K562 (cell line): ENCODE measurements at regions not wholly inside any gene's neighbourhood (a gene's known extent, or its start where the extent isn't known, plus 50 kb on each side); places are given as distances from the start of the nearest gene placed in this dataset.

ENCODE experiments used
- ATF1 ChIP-seq, 2 experiments: fragments of 450-650 bp in 1 of 2; IDR thresholded peaks; 2 replicates each; pipeline ENCODE4 v1.6.1; 2016; ENCODE audit warnings: missing compliant biosample characterization in 1 of 2, missing genetic modification characterization in 1 of 2
- DDX20 ChIP-seq: fragments of 450-650 bp; IDR thresholded peaks from 2 replicates; pipeline ENCODE4 v1.6.1; 2016; ENCODE audit warnings: missing genetic modification characterization, low read depth, mild to moderate bottlenecking, missing compliant biosample characterization, moderate library complexity
- SMC3 ChIP-seq: conservative IDR thresholded peaks from 2 replicates; pipeline ENCODE4 v1.6.1; 2011; ENCODE audit warnings: low read depth, low read length, improper control_type of control experiment; ENCODE audit not compliant: insufficient read depth
- TF ChIP-seq, protein P1 (sequence below), 2 experiments: fragments of 450-650 bp; formaldehyde crosslinking in 1 of 2; IDR thresholded peaks; 2 replicates each; pipeline versions ENCODE4 v1.4.0 to v1.6.1; 2014 to 2020; ENCODE audit warnings: mild to moderate bottlenecking in 2 of 2, borderline replicate concordance in 1 of 2, low read depth in 1 of 2
- TF ChIP-seq, protein P2 (sequence below): fragments of 450-650 bp; IDR thresholded peaks from 2 replicates; pipeline ENCODE4 v1.6.1; 2016
- TF ChIP-seq, protein P3 (sequence below), 3 experiments: IDR thresholded peaks in 2 of 3; conservative IDR thresholded peaks in 1 of 3; 2 replicates each; pipeline ENCODE4 v1.5.1; 2011 to 2012; ENCODE audit warnings: low read length in 3 of 3, mild to moderate bottlenecking in 3 of 3, control low read depth in 2 of 3, improper control_type of control experiment in 1 of 3, inconsistent platforms in 1 of 3, low read depth in 1 of 3, mixed read lengths in 1 of 3, moderate library complexity in 1 of 3; ENCODE audit not compliant: insufficient read depth in 2 of 3

DNA sequence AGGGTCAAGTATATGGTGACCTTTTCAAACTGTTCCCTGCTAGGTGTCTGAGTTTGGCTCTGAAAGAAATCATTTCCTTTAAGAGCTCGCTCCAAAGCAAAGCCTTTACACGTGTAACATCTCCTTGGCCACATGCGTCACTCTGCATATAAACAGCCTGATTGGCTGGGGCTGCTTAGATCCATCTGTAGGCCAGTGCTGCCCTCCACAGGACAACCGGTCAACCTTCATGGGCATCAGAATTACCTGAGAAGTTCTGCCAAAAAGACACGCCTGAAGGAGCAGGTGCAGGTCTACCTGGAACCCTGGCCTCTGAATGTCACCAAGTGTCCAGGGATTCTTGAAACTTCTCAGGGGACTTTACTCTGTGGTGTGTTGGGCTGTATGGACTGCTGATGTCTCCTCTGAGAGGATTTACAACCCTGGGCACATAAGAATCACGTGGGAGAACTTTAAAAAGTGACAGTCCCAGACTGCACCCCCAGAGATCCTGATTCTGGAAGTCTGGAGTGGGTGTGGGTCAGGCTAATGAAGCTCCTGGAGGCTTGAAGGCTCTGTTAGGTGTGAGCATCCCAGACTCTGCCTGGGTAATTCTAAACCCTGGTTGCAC is 497.6 kb downstream of the GADD45G start (continued):
- TF ChIP-seq, protein P1, sequence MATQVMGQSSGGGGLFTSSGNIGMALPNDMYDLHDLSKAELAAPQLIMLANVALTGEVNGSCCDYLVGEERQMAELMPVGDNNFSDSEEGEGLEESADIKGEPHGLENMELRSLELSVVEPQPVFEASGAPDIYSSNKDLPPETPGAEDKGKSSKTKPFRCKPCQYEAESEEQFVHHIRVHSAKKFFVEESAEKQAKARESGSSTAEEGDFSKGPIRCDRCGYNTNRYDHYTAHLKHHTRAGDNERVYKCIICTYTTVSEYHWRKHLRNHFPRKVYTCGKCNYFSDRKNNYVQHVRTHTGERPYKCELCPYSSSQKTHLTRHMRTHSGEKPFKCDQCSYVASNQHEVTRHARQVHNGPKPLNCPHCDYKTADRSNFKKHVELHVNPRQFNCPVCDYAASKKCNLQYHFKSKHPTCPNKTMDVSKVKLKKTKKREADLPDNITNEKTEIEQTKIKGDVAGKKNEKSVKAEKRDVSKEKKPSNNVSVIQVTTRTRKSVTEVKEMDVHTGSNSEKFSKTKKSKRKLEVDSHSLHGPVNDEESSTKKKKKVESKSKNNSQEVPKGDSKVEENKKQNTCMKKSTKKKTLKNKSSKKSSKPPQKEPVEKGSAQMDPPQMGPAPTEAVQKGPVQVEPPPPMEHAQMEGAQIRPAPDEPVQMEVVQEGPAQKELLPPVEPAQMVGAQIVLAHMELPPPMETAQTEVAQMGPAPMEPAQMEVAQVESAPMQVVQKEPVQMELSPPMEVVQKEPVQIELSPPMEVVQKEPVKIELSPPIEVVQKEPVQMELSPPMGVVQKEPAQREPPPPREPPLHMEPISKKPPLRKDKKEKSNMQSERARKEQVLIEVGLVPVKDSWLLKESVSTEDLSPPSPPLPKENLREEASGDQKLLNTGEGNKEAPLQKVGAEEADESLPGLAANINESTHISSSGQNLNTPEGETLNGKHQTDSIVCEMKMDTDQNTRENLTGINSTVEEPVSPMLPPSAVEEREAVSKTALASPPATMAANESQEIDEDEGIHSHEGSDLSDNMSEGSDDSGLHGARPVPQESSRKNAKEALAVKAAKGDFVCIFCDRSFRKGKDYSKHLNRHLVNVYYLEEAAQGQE (IDR thresholded peaks at IDR 0.05; ENCODE audit: borderline replicate concordance), result peak; percentile 61; the same call in 1 of the 2 replicates
- TF ChIP-seq, protein P1 (CRISPR knock-in tag; IDR thresholded peaks at IDR 0.05; ENCODE audit: low read depth), result no peak
- TF ChIP-seq, protein P2, sequence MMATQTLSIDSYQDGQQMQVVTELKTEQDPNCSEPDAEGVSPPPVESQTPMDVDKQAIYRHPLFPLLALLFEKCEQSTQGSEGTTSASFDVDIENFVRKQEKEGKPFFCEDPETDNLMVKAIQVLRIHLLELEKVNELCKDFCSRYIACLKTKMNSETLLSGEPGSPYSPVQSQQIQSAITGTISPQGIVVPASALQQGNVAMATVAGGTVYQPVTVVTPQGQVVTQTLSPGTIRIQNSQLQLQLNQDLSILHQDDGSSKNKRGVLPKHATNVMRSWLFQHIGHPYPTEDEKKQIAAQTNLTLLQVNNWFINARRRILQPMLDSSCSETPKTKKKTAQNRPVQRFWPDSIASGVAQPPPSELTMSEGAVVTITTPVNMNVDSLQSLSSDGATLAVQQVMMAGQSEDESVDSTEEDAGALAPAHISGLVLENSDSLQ, result peak; percentile 21; the same call in 1 of the 2 replicates
- TF ChIP-seq DDX20 (tag) (no peak), SMC3 (peak; percentile 56), ATF1 (CRISPR knock-in tag; IDR thresholded peaks at IDR 0.05) (no peak), ATF1 (tag; IDR thresholded peaks at IDR 0.05) (0 out of 2 replicates have a peak, but pooled peaks have one; percentile 15)
- TF ChIP-seq, protein P3, sequence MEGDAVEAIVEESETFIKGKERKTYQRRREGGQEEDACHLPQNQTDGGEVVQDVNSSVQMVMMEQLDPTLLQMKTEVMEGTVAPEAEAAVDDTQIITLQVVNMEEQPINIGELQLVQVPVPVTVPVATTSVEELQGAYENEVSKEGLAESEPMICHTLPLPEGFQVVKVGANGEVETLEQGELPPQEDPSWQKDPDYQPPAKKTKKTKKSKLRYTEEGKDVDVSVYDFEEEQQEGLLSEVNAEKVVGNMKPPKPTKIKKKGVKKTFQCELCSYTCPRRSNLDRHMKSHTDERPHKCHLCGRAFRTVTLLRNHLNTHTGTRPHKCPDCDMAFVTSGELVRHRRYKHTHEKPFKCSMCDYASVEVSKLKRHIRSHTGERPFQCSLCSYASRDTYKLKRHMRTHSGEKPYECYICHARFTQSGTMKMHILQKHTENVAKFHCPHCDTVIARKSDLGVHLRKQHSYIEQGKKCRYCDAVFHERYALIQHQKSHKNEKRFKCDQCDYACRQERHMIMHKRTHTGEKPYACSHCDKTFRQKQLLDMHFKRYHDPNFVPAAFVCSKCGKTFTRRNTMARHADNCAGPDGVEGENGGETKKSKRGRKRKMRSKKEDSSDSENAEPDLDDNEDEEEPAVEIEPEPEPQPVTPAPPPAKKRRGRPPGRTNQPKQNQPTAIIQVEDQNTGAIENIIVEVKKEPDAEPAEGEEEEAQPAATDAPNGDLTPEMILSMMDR (IDR thresholded peaks at IDR 0.05 in 2 of 3, conservative IDR thresholded peaks at IDR 0.05 in 1 of 3; ENCODE audit: insufficient read depth in 2 of 3, low read depth in 1 of 3, low read length in 3 of 3), result peak; percentile 53 to 67 (median 60)
- TF ChIP-seq, all 486 proteins: peak for 8
